GM12892 (cell line): ENCODE measurements at regions not wholly inside any gene's neighbourhood (a gene's known extent, or its start where the extent isn't known, plus 50 kb on each side); places are given as distances from the start of the nearest gene placed in this dataset.

Experiments
- POLR2A ChIP-seq: IDR thresholded peaks from 2 replicates; pipeline ENCODE4 v1.6.1; 2011; ENCODE audit warnings: low read depth, low read length, control low read depth
- POLR2AphosphoS5 ChIP-seq: IDR thresholded peaks from 2 replicates; pipeline ENCODE4 v1.6.1; 2011; ENCODE audit warnings: low read depth, low read length, control low read depth
- TAF1 ChIP-seq: IDR thresholded peaks from 2 replicates; pipeline ENCODE4 v1.6.1; 2011; ENCODE audit warnings: low read depth, mild to moderate bottlenecking, control low read depth, low read length, borderline replicate concordance

DNA sequence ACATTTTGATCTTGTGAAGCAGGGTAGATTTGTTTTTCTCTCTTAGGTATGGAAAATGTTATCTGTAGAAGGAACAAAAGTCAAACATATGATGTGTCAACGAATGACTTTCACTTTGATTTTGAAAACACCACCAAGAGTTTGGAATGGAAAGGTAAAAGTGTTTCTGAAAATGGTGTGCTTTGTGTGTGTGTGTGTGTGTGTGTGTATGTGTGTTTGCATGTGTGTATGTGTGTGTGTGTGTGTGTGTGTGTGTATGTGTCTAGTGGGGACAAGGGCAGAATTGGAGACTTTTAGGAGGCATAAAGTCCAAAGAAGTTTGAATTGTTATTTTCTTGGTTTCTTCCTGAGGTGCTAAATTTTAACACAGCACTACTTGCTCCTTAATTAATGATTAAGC lies 115.4 kb upstream of the PRKCQ start:
- TF ChIP-seq POLR2A (no peak), TAF1 (no peak), POLR2AphosphoS5 (no peak)
